GM10248 (cell line): ENCODE measurements at regions not wholly inside any gene's neighbourhood (a gene's known extent, or its start where the extent isn't known, plus 50 kb on each side); places are given as distances from the start of the nearest gene placed in this dataset.

Source experiments
- CTCF ChIA-PET: fragments of 300-600 bp; sonication (Branson Sonifier 250); formaldehyde crosslinking; extraction: SDS; loops from one replicate; lab custom pipeline; 2021; ENCODE audit warnings: antibody characterized with exemption; lab: Yijun Ruan, JAX
- POLR2A ChIA-PET: fragments of 350-650 bp; sonication (Branson Sonifier 250); formaldehyde crosslinking; extraction: SDS; loops from one replicate; lab custom pipeline; 2020; ENCODE audit warnings: antibody characterized with exemption; lab: Yijun Ruan, JAX
- DNase-seq: peaks from one replicate; pipeline ENCODE4 v3.0.0; 2012; ENCODE audit errors: extremely low spot score
- CTCF ChIP-seq: IDR thresholded peaks from 2 replicates; pipeline ENCODE4 v1.5.1; 2012; ENCODE audit warnings: mild to moderate bottlenecking, low read depth; ENCODE audit errors: extremely low read depth, missing control alignments, control extremely low read depth

- no peak for DNase-seq
- ChIA-PET POLR2A (no interaction called here), CTCF (no interaction called here)
- TF ChIP-seq CTCF = no peak
These were observed 837.4 kb downstream of the PCDH19 start for GRCh38 chrX:99572711-99573110.

GRCh38 chrX:99549381-99549780, 860.7 kb downstream of the PCDH19 start:
- no peak for TF ChIP-seq CTCF
- no peak for DNase-seq
- POLR2A ChIA-PET = no interaction called here
- CTCF ChIA-PET = no interaction called here

- ChIA-PET POLR2A (no interaction called here), CTCF (no interaction called here)
- TF ChIP-seq CTCF = no peak
- DNase-seq = no peak
These were observed 887.6 kb downstream of the PCDH19 start for GRCh38 chrX:99522450-99522849.

GRCh38 chrX:99507768-99508167, 902.3 kb downstream of the PCDH19 start:
- ChIA-PET POLR2A (no interaction called here), CTCF (no interaction called here)
- TF ChIP-seq CTCF = no peak
- no peak for DNase-seq

GRCh38 chrX:99495453-99495852, 914.6 kb downstream of the PCDH19 start:
- no peak for TF ChIP-seq CTCF
- ChIA-PET CTCF (no interaction called here), POLR2A (no interaction called here)
- DNase-seq = no peak

GRCh38 chrX:99494668-99495067, 915.4 kb downstream of the PCDH19 start:
- POLR2A ChIA-PET = no interaction called here
- no peak for TF ChIP-seq CTCF
- CTCF ChIA-PET = no interaction called here
- no peak for DNase-seq

- no peak for TF ChIP-seq CTCF
- no peak for DNase-seq
- ChIA-PET CTCF (no interaction called here), POLR2A (no interaction called here)
These were observed 929.3 kb downstream of the PCDH19 start for GRCh38 chrX:99480728-99481127.
